ENCODE measurements at regions not wholly inside any gene's neighbourhood (a gene's known extent, or its start where the extent isn't known, plus 50 kb on each side); places are given as distances from the start of the nearest gene placed in this dataset.

DNA sequence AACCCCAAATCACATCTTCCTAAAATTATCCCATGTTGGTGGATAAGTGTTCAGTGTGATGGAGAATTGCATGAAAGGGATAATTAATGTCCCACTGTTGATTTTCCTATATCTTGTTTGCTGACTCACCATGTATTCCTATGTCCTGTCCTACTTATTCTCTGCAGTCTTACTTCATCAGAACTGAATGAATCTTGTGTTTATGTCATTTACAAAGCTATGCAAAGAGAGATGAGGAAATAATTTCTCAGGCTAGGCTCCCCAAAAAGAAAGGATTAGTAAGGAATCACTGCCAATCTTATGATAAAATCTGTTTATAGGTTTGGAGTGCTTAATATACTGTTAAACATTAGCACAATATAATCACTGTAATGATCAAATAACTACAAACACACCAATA, 360.8 kb downstream of the CRPPA start:
- TF ChIP-seq, protein P1, sequence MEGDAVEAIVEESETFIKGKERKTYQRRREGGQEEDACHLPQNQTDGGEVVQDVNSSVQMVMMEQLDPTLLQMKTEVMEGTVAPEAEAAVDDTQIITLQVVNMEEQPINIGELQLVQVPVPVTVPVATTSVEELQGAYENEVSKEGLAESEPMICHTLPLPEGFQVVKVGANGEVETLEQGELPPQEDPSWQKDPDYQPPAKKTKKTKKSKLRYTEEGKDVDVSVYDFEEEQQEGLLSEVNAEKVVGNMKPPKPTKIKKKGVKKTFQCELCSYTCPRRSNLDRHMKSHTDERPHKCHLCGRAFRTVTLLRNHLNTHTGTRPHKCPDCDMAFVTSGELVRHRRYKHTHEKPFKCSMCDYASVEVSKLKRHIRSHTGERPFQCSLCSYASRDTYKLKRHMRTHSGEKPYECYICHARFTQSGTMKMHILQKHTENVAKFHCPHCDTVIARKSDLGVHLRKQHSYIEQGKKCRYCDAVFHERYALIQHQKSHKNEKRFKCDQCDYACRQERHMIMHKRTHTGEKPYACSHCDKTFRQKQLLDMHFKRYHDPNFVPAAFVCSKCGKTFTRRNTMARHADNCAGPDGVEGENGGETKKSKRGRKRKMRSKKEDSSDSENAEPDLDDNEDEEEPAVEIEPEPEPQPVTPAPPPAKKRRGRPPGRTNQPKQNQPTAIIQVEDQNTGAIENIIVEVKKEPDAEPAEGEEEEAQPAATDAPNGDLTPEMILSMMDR (conservative IDR thresholded peaks at IDR 0.05; ENCODE audit: low read depth in 2 of 2) = no peak
- TF ChIP-seq CREB1 (CRISPR knock-in tag; IDR thresholded peaks at IDR 0.05; ENCODE audit: low read depth) (no peak), POLR2AphosphoS5 (IDR thresholded peaks at IDR 0.05; ENCODE audit: low read depth) (no peak), EZH2 (IDR thresholded peaks at IDR 0.05; ENCODE audit: low read depth, unreplicated experiment) (no peak), JUNB (IDR thresholded peaks at IDR 0.05; ENCODE audit: unreplicated experiment) (no peak), ZNF331 (CRISPR knock-in tag; IDR thresholded peaks at IDR 0.05; ENCODE audit: low read depth) (no peak), STAT1 (IDR thresholded peaks at IDR 0.05; ENCODE audit: unreplicated experiment) (no peak), EZH2phosphoT487 (IDR thresholded peaks at IDR 0.05; ENCODE audit: unreplicated experiment) (no peak)
- TF ChIP-seq, protein P2, sequence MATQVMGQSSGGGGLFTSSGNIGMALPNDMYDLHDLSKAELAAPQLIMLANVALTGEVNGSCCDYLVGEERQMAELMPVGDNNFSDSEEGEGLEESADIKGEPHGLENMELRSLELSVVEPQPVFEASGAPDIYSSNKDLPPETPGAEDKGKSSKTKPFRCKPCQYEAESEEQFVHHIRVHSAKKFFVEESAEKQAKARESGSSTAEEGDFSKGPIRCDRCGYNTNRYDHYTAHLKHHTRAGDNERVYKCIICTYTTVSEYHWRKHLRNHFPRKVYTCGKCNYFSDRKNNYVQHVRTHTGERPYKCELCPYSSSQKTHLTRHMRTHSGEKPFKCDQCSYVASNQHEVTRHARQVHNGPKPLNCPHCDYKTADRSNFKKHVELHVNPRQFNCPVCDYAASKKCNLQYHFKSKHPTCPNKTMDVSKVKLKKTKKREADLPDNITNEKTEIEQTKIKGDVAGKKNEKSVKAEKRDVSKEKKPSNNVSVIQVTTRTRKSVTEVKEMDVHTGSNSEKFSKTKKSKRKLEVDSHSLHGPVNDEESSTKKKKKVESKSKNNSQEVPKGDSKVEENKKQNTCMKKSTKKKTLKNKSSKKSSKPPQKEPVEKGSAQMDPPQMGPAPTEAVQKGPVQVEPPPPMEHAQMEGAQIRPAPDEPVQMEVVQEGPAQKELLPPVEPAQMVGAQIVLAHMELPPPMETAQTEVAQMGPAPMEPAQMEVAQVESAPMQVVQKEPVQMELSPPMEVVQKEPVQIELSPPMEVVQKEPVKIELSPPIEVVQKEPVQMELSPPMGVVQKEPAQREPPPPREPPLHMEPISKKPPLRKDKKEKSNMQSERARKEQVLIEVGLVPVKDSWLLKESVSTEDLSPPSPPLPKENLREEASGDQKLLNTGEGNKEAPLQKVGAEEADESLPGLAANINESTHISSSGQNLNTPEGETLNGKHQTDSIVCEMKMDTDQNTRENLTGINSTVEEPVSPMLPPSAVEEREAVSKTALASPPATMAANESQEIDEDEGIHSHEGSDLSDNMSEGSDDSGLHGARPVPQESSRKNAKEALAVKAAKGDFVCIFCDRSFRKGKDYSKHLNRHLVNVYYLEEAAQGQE (IDR thresholded peaks at IDR 0.05; ENCODE audit: unreplicated experiment) = no peak

Measured in GM23338 (cell line).